ENCODE measurements at regions not wholly inside any gene's neighbourhood (a gene's known extent, or its start where the extent isn't known, plus 50 kb on each side); places are given as distances from the start of the nearest gene placed in this dataset.

DNA sequence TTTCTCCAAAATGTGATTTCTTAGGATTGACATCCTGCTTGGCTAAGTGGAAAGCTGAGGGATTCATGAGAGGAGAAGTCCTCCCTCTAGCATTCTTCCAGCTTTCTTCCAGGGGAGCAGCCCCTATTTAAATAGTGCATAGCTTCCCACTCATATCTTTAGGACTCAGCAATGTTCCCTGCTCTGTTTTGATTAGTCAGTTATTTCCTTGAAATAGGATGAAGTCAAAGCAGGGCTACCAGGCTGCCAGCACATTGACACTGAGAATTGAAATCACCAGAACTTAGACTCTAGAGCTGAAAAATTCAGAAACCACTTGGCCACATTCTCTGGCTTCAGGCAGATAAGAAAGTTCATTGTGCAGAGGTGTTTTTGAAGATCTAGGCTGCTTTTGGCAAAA lies 74.7 kb upstream of the SMAD1 start:
- TF ChIP-seq POLR2A (IDR thresholded peaks at IDR 0.05), result no peak
- TF ChIP-seq, protein P1, sequence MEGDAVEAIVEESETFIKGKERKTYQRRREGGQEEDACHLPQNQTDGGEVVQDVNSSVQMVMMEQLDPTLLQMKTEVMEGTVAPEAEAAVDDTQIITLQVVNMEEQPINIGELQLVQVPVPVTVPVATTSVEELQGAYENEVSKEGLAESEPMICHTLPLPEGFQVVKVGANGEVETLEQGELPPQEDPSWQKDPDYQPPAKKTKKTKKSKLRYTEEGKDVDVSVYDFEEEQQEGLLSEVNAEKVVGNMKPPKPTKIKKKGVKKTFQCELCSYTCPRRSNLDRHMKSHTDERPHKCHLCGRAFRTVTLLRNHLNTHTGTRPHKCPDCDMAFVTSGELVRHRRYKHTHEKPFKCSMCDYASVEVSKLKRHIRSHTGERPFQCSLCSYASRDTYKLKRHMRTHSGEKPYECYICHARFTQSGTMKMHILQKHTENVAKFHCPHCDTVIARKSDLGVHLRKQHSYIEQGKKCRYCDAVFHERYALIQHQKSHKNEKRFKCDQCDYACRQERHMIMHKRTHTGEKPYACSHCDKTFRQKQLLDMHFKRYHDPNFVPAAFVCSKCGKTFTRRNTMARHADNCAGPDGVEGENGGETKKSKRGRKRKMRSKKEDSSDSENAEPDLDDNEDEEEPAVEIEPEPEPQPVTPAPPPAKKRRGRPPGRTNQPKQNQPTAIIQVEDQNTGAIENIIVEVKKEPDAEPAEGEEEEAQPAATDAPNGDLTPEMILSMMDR (IDR thresholded peaks at IDR 0.05), result no peak

Data from body of pancreas (tissue), 4 donors.